Neural progenitor cell (in vitro differentiated cells): ENCODE measurements at regions not wholly inside any gene's neighbourhood (a gene's known extent, or its start where the extent isn't known, plus 50 kb on each side); places are given as distances from the start of the nearest gene placed in this dataset.

Experiments
- CTCF ChIP-seq: fragments of 200-600 bp; sonication (generic); IDR thresholded peaks from 2 replicates; pipeline ENCODE4 v1.5.1; 2017; ENCODE audit warnings: antibody characterized with exemption, mild to moderate bottlenecking
- EZH2 ChIP-seq: fragments of 200-600 bp; sonication (generic); IDR thresholded peaks from 2 replicates; pipeline ENCODE4 v1.6.1; 2017; ENCODE audit warnings: antibody characterized with exemption, mild to moderate bottlenecking, moderate library complexity
- EZH2phosphoT487 ChIP-seq: fragments of 200-600 bp; sonication (generic); IDR thresholded peaks from 2 replicates; pipeline ENCODE4 v1.6.1; 2017; ENCODE audit warnings: antibody characterized with exemption

- no peak for TF ChIP-seq CTCF
- no peak for TF ChIP-seq EZH2
- no peak for TF ChIP-seq EZH2phosphoT487
These were observed 103.7 kb downstream of the USP22 start for GRCh38 chr17:20938988-20939615.
